ENCODE measurements at regions not wholly inside any gene's neighbourhood (a gene's known extent, or its start where the extent isn't known, plus 50 kb on each side); places are given as distances from the start of the nearest gene placed in this dataset.
"Not testable (repeated sequence)": the region's sequence is repeated elsewhere in the genome, so short reads cannot be mapped to it uniquely, and the experiment has no call there.

GRCh38 chr7:106522696-106523095 lies 138.3 kb downstream of the CCDC71L start:
- no peak for DNase-seq

GRCh38 chr7:106521541-106521940 lies 139.4 kb downstream of the CCDC71L start:
- DNase-seq: no peak

GRCh38 chr7:106520962-106521514 lies 139.9 kb downstream of the CCDC71L start:
- peak; percentile 17 for DNase-seq

GRCh38 chr7:106518967-106519366 lies 142.0 kb downstream of the CCDC71L start:
- DNase-seq: no peak

- DNase-seq: no peak
Measured at GRCh38 chr7:106518239-106518638, 142.7 kb downstream of the CCDC71L start.

- no peak for DNase-seq
Measured at GRCh38 chr7:106517508-106517907, 143.4 kb downstream of the CCDC71L start.

- no peak for DNase-seq
Measured at GRCh38 chr7:106515321-106515720, 145.6 kb downstream of the CCDC71L start.

GRCh38 chr7:106514881-106515280 lies 146.1 kb downstream of the CCDC71L start:
- DNase-seq: no peak

GRCh38 chr7:106512217-106512616 lies 148.7 kb downstream of the CCDC71L start:
- DNase-seq: no peak

- DNase-seq: no peak
Measured at GRCh38 chr7:106504645-106505044, 156.3 kb downstream of the CCDC71L start.

GRCh38 chr7:106504207-106504606 lies 156.8 kb downstream of the CCDC71L start:
- DNase-seq: no peak

GRCh38 chr7:106503626-106504025 lies 157.3 kb downstream of the CCDC71L start:
- DNase-seq: no peak

GRCh38 chr7:106501605-106502580 lies 159.1 kb downstream of the CCDC71L start:
- DNase-seq: no peak

GRCh38 chr7:106499897-106500296 lies 161.1 kb downstream of the CCDC71L start:
- no peak for DNase-seq

- DNase-seq: not testable (repeated sequence)
Measured at GRCh38 chr7:106498005-106498404, 163.0 kb downstream of the CCDC71L start.

- no peak for DNase-seq
Measured at GRCh38 chr7:106493041-106493731, 167.8 kb downstream of the CCDC71L start.

GRCh38 chr7:106488465-106488864 lies 172.5 kb downstream of the CCDC71L start:
- no peak for DNase-seq

- DNase-seq: no peak
Measured at GRCh38 chr7:106487892-106488291, 173.1 kb downstream of the CCDC71L start.

GRCh38 chr7:106486331-106486730 lies 174.6 kb downstream of the CCDC71L start:
- no peak for DNase-seq

GRCh38 chr7:106485919-106486318 lies 175.0 kb downstream of the CCDC71L start:
- DNase-seq: no peak

- DNase-seq: no peak
Measured at GRCh38 chr7:106485031-106485551, 175.9 kb downstream of the CCDC71L start.

GRCh38 chr7:106484562-106484961 lies 176.4 kb downstream of the CCDC71L start:
- DNase-seq: no peak

GRCh38 chr7:106482091-106482490 lies 178.9 kb downstream of the CCDC71L start:
- no peak for DNase-seq

Measured in RPMI8226 (cell line).